NOMO-1 treated with dmso at 0.1 percent for 144 hours (cell line): ENCODE measurements at regions not wholly inside any gene's neighbourhood (a gene's known extent, or its start where the extent isn't known, plus 50 kb on each side); places are given as distances from the start of the nearest gene placed in this dataset.
"Not testable (repeated sequence)": the region's sequence is repeated elsewhere in the genome, so short reads cannot be mapped to it uniquely, and the experiment has no call there.

Experiments used
- DNase-seq: peaks from one replicate; lab custom pipeline; 2025; ENCODE audit not compliant: unreplicated experiment; lab: John Stamatoyannopoulos, UW

DNA sequence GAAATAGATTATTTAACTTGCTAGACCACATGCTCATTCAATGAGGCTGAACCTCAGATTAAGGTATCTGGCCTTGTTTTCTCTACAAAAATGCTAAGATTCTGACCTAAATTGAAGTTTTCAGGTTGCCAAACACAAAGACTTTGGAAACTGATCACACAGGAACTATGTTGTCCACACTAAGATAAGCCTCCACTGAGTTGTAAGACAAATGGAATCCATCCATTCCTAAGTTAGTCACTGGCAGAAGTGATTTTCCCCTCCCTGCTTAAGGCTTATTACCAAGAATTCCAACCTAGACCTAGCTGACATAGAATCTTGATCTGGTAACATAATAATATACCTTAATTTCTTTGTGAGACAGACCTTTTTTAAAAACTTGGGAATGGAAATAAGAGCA, 608.1 kb downstream of the TENT5A start:
- no peak for DNase-seq

DNA sequence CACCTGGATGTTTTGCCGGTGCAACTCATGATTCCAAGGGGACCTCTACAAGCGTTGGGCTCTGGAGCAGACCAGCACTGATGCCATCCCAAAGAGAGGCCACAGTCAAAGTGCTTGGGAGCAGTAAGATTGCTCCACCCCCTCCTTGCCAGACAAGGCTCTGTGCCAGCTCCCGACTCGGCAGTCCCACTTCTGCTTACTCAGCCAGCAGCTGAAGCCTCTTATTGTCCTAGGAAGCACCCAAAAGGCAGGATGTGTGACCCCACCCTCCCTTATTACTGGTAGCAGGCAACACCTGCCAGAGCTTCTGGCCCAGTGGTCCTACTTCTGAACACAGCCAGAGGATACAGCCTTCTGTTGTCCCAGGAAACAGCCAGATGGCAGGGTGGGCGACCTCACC, 614.2 kb downstream of the TENT5A start:
- DNase-seq, result no peak

DNA sequence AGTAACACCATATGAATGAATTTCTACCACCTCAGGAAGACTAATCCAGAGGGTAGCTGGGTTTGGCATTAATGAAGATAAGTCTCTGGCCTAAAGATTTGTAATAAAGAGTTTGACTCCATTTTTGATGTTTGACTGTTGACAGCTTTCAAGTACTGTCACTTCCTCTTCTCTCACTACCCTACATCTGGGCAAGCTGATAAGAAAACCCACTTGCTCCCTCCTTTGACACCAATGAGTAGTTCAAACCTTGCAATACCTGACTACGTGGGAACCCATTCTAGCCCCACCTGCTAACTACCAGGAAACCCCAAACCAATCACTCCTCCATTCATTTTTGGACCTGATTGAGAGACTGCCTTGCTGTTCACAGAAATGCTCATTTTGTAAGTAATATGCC, 621.5 kb downstream of the TENT5A start:
- no peak for DNase-seq

DNA sequence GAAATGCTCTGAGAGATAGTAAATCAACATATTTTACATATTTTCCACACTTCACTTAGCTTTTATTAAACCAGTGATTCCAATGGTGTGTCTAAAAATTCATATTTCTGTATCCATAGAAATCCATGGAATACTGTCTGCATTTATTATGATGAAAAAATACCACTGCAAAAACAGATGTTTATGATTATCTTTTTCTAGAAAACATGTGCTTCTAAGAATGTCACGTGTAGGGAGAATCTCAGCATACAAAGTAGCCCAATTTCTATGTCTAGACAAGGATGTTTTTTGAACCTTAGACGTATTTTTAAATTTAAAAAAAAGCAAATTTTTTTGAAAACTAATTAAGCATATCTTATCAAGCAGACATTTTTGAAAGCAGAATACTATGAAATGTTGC, 622.4 kb downstream of the TENT5A start:
- no peak for DNase-seq

DNA sequence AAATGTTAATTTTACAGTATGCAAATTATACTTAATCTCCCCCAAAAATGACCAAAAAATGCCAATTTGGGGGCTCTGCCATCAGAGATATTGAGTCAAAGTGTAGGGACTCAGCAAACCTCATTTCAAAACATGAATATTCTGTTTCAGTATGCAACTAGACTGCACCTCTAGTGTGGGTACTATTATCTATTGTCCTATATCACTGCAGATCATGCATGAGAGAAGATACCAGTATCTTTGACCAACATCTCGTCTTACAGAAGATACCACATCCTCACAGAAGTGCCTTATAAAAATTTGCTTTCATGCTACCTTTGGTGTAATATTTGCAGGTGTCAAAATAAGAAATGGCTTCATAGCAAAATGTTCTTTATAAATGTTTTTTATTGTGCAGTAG, 623.8 kb downstream of the TENT5A start:
- DNase-seq, result no peak

DNA sequence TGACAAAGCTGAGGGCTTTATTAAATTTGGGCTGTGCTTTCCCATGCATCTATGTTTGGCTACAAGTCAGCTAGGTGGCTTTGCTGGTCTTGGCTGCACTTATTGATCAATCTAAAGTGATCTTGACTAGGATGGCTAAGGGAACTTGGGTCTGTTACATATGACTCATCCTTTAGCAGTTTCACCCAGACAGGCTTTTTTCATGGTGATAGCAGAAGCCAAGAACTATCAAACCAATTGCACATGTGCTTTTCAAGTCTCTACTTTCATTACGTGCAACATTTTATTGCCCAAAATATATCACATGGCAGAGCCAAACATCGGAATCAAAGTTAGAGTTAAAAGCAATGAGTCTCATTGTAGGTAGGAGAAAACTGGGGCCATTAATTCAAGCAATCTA, 626.3 kb downstream of the TENT5A start:
- DNase-seq, result no peak

DNA sequence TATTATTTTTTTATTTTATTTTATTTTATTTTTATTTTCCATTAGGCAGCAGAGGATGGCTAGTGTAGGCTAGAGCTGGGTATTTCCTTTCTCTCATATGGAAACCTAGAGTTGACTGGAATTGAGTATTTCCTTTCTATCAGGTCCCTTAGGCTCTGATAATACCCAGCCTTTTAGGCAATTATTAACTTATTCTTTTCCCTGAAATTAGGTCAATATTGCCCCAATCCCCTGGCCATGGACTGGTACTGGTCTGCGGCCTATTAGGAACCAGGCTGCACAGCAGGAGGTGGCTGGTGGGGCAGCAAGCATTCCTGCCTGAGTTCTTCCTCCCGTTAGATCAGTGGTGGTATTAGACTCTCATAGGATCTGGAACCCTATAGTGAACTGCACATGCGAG, 632.2 kb downstream of the TENT5A start:
- DNase-seq, result no peak

DNA sequence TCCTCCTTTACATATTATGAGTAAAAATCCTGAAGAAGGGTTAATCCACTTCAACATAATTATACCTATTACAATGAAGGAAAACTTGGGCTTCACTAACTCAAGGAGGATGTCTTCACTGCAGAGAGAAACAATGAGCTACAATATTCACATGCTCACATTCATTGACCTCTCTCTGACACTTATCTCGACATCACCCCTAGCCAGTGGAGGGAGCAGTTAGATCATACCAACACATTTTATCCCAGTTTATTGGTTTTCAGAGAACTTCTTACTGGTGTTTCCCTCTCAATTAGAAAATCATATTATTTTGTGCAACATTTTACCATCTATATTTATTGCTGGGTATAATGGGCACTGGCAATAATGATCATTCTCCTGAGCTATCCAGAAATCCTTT, 646.5 kb downstream of the TENT5A start:
- DNase-seq, result no peak

DNA sequence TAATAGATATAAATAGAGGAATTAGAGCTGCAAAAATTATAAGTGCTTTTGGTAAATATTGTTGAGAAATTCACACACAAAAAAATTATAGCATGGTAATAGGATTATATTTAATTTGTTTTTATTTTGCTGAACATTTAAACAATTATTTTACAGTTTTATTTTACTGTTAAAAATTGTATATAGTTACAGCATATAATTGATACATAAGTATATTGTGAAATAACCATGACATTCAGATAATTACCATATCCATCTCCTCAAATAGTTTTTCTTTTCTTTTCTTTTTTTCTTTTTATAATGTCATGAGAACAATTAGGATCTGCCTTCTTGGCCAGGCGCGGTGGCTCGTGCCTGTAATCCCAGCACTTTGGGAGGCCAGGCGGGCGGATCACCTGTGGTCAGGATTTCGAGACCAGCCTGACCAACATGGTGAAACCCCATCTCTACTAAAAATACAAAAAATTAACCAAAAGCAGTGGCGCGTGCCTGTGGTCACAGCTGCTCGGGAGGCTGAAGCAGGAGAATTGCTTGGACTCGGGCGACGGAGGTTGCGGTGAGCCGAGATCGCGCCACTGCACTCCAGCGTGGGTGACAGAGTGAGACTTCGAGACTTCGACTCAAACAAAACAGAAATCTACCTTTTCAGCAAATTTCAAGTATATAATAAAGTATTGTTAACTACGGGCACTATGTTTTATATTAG, 654.2 kb downstream of the TENT5A start:
- DNase-seq, result no peak

DNA sequence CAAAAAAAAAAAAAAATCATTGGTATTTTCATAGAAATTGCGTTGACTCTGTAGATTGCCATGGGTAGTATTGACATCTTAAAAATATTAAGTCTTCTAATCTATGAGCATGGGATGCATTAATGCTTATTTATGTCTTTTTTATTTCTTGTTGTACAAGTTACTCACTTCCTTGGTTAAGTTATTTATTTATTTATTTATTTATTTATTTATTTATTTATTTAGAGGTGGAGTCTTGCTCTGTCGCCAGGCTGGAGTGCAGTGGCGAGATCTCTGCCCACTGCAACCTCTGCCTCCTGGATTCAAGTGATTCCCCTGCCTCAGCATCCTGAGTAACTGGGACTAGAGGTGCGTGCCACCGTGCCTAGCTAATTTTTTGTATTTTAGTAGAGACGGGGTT, 656.0 kb downstream of the TENT5A start:
- DNase-seq, result not testable (repeated sequence)

DNA sequence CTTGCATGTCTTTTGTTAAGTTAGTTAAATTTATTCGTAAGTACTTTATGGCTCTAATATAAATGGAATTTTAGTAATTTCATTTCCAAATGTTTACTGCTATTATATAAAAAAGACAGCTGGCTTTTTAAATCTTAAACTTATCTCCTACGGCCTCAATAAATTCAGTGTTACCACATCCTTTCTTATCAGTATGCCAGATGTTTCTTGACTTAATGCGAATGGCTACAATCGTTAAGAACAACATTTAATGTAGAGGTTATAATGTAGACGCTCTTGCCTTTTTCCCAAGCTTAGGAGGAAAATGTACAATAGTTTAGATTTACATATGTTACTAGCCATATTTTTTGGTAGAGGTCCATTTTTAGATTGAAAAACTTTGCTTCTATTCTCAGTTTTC, 659.4 kb downstream of the TENT5A start:
- no peak for DNase-seq

DNA sequence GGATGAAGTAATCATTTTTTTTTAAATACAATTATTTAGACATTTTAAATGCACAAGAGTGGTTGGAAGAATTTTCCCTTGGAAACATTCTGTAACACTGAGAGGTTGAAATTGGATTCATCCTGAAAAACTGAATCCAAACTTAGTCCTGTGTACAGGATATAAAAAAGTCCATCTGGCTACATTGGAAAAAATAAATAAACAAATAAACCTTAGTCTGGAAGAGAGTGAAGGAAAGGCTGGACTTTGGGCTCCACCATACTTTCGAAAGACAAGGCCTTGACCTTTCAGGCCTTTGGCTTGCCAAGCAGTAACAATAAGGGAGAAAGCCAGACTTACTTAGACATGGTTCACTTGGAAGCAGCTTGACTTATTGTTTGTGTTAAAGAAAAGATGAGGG, 664.3 kb downstream of the TENT5A start:
- no peak for DNase-seq

DNA sequence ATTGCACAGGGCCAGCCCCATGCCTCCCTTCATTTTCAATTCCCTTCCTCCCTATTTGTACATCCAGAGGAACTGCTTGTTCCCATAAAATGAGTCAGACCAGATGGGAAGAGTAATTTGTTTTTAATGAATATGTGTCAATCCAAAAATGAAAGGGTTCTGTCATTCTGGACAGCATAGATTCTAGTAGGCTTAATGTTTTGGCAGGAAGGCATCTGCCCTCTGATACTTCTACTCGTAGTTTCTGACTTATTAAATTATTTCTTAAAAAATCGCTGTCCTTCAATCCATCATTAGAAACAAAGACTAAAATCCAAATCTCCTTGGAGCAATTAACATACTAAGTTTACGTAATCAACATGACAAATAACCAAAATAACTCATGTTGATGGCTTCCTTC, 665.5 kb downstream of the TENT5A start:
- no peak for DNase-seq

DNA sequence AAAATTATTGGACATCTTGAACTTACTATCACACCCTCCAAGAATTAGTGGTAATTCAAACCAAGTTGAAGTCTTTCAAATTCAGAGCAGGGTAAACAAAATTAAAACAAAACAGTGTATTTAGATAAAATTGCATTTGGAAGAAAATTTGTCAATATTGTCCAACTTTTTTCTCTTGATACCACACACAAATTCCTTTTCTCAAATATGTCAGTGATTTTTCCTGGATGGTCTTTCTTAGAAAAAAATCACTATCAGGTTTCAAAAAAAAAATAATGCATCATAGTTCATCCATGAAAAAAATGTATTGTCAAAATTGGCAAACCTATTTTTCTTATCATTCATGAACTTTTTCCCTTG, 667.1 kb downstream of the TENT5A start:
- no peak for DNase-seq

DNA sequence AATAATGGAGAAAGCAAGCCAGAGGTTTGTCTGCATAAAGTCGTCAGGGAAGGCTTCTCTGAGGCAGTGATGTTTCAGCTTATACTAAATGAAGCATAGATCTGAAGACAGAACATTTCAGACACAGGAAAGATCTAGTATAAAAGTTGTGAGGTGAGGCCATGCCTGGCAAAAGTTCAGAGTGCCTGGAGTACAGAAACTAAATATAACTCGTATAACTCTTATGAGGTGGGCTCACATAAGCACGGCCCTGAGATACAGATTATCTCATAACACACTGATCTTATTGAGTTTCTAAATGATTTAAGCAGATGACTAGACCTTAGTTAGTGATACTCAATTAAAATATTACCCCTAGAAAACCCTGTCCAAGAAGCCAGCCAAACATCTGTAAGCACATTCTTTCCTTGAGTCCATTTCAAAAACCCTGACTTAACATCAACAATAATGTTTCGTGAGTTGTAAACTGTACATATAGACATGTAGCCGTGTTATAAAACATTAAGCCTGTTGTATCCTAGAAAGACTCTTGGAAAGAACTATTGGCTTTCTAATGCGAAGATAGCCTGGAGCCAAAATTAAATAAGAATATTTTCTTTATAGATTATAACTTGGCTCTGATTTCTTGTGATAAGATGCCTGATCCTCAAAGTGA, 667.6 kb downstream of the TENT5A start:
- no peak for DNase-seq

DNA sequence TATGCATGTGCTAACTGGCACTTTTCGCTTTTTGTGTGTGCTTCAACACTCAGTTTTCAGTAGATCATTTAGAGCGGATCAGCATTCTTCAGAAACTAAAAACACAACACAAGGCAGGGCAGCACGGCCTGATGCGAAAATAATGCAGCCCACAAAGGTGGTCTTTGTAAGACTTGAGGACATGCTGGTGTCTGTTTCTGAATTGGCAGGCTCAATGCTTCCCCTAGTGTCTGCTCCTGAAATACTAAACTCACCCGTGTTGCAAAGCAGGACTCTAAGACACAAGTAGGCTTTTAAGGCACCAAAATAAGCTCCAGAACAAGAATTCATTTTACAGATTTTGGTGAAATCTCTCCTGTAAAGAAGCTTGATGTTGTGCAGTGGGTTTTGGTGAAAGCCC, 676.5 kb downstream of the TENT5A start:
- no peak for DNase-seq

DNA sequence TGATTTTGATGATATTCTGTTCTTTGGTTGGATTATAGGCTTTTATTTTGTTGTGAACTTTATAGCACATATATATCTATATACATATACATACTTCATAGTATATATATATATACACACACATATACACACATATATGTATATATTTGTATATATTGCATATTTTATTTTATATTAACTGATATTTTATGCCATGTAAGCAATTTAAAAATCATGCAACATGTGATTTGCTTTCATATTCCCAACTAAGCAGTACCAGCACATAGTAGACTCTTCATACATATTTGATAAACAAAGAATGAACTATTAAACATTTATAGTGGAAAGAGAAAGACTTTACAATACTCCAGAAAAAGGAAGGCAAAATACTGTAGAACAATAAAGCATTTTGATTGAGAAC, 679.2 kb downstream of the TENT5A start:
- DNase-seq, result no peak

DNA sequence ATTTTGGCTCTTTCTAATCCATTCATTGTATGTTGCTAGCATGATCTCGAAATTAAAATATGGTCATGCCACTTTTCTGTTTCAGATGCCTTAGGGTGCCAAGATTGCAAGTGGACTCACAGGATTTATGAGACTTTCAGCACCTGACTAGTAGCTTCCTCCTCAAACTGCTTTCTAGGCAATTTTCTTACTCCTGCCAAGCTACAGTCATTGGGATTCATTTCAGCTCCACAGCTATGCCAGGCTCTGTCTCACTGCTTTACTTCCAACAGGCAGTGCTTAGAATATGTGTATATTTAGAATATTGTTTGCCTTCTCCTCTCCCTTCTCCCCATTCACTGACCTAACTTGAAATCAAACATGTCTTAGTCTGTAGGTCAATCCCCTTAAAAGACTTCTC, 681.4 kb downstream of the TENT5A start:
- no peak for DNase-seq

DNA sequence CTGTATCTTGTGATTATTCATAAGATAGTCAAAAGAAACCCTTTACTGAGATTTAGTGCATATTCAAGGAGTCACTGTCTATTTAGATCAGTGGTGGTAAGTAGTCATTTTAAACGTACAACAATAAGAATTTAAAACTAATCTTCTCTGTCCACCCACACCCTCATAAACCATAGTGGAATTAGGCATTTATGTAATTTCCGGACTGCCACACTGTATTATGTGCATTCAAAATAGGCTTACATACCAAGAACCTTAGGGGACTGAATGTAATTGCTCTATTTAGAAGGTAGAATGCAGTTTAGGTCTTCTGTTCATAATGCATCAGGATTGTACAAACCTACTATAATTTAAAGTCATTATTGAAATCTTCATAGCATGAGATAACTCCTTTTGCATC, 685.4 kb downstream of the TENT5A start:
- DNase-seq, result no peak

DNA sequence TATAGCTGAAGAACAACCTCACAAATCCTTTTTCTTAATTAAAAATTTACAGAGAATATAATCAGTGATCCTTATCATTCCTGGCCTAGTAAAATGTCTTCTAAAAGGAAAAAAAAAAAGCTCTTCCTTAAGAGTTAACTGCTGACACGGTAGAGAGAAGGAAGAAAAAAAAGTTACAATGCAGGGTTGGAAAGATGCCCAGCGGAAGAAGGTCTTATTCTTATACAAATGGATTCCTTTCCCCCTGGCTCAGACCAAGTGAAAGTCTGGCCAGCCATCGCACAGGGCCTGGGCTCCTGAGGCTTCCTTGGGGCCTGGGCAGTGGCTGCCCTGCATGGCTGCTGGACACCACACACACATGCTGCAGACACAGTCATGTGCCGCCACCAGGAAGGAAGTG, 688.6 kb downstream of the TENT5A start:
- DNase-seq, result no peak

DNA sequence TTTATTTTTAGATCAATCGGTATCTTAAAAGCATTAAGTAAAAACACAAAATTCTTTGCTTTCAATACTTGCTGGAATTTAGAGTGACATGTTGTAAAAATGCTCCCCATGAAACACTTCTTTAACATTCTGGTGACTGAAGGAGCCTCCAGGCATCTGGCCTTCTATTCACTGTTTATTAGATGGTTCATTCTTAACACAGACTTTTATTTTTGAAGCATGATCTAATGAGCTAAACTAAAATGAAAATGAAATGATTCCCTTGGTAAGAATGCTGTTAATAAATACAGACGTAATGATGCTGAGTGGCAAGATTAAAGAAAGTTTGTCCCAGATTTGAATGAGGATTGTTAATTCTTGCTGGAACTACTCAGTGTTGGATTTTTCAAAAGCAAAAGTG, 698.4 kb downstream of the TENT5A start:
- no peak for DNase-seq

DNA sequence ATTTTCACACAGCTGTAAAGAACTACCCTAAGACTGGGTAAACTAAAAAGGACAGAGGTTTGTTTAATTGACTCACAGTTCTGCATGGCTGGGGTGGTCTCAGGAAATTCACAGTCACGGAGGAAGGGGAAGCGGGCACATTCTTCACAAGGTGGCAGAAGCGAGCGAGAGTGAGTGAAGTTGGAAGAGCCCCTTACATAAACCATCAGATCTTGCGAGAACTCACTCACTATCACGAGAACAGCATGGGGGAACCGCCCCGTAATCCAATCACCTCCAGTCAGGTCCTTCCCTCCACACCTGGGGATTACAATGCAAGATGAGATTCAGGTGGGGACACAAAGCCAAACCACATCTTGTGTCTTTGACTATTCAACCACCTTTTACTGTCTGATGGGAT, 700.5 kb downstream of the TENT5A start:
- no peak for DNase-seq

DNA sequence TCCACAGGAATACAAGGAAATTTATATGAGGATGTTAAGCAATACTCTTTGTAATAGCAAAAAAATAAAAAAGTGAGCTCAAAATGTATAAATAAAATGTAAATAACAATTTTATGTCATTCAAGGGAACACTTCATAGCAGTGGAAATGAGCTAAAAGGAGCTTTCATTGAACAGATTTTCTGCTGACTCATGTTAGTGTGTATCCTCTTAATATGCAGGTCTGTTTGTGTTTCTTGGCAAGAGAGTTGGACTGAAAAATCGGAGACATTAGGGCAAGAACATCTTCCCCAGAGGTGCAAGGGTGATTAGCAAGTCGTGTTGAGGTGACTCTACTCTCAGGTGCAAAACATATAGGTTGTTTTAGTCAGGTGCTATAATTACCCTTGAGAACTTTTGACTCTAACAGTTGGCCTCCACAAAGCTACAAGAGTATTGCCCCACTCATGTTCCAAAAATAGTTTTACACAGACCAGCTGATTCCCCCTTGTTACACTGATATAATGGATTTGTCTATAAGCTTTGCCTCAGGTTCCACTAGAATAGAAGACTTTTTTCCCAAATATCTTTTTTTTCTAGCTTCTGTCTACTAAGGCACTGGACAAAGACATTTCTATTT, 702.9 kb downstream of the TENT5A start:
- no peak for DNase-seq
